SHP77 treated with DMSO at 0.1 percent for 48 hours (cell line): ENCODE measurements at regions not wholly inside any gene's neighbourhood (a gene's known extent, or its start where the extent isn't known, plus 50 kb on each side); places are given as distances from the start of the nearest gene placed in this dataset.
"Not testable (repeated sequence)": the region's sequence is repeated elsewhere in the genome, so short reads cannot be mapped to it uniquely, and the experiment has no call there.

Source experiments
- DNase-seq: peaks from one replicate; lab custom pipeline; 2025; lab: John Stamatoyannopoulos, UW

DNA sequence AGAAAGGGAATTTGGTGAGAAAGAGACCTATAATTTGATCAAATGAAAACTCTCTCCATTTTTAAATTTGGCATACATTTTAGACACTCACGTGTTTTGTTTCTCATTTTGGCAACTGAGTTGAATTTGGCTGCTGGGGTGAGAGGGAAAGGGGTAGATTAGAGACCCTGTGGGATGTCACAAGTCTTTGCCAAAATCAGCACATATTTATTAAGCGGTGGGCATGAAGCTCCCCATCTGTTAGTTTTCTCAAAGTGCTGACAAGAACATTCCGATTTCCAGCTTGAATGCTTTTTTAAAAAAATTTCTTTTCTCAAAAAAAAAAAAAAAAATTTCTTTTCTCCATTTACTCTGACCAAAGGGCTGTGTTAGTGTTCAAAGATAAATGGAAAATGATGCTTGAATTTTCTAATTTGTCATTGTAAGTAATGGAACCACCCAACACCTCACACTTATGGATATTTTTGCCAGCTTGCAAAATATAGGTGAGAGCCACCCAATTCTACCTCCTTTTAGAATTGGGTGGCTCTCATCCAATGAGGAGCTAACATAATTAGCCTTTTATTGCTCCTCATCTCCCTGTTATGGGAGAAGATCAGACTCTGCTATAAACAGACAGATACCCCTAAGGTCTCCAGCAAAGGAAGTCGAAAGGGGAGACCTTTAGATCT, 222.9 kb upstream of the FN1 start:
- DNase-seq: no peak

DNA sequence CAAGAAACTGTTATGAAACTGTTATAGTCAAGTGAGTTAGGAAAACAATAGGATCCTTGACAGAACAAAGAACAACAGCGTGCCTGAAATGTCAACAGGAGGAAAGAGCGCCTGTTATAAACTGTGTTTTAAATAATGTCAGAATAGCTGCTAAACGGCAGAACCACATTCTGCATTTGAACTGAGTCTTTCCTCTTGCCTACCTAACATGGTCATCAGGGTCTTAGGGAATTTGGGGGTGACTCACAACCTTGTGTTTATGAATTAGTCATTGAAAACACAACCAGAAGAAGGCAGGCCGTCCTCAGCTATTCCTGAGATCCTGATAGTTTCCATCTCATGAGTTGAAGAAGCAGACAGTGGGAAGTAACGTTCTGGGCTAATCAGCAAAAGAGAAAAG, 222.0 kb upstream of the FN1 start:
- no peak for DNase-seq

DNA sequence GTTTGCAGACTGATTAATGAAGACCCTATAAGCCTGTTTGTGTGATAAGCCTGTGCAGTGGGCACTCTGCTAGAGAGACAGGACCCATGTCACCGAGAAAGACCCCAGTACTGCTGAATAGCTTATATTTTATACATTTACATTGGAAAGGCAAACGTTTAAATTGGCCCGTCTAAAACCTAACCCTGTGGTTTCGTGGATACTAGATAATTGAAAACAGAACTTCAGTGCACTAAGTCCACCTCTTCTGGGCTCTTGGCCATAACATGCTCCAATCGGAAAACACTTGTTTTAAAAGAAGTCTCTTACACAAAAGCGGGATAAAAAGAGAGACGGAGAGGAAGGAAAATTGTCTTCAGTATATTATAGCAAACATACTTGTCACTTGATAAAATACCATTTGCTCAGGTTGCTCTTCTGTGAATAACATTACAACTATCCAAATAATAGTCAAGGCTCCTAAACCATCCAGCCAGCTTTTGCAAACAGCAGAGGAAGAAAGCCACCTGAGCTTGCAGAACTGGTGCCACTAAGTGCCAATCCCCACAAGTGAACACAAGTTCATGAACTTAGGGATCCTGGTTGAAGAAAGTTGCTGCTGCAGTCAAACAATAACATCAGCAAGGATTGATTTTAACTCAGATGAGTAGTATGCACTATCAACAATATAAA, 218.4 kb upstream of the FN1 start:
- DNase-seq: no peak

DNA sequence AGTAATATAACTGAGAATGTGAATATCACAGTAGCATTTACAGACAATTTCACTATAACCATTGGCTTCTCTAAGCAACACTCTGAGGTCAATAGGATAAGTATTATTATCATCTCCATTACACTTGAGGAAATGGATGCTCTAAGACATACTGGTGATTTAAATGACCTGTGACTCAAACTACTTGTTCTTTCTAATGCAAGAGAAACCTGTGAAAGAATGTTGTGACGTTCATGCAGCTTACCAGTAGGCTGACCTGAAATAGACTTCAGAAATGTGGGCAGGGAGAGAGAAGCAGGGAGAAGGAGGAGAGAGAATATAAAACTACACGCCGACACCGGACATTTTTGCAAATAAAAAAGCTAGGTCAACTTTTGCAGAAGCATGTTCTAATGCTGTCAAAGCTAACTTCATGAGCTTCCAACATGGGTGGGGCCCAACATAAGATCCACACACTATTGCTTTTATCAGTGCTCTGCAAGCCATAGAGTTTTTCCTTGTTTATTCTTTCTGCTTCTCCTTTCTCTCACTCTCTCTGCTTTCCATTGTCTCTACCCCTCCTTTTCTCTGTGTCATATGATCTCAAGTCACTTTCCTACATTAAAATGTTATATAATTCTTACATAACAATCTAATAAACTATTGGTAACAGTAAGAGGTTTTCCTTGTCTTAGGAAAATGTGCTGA, 217.6 kb upstream of the FN1 start:
- DNase-seq: no peak

DNA sequence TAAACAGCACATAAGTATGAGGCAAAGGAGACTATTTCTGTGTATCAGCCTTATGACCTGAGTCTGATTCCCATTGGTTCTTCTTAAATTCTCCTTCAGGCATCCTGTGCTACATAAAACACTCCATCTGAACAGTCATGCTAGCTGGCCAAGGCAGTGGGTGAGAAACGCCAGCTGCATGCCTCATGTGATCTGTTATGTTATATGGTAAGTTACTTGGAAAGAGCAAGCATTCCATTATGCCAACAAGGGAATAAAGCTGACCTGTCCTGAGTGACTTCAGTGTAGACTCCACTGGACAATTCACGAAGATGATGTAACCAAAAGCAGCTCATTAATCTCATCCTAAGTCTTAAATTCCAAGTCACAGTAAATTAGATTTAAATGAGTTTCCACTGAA, 216.5 kb upstream of the FN1 start:
- DNase-seq: no peak

DNA sequence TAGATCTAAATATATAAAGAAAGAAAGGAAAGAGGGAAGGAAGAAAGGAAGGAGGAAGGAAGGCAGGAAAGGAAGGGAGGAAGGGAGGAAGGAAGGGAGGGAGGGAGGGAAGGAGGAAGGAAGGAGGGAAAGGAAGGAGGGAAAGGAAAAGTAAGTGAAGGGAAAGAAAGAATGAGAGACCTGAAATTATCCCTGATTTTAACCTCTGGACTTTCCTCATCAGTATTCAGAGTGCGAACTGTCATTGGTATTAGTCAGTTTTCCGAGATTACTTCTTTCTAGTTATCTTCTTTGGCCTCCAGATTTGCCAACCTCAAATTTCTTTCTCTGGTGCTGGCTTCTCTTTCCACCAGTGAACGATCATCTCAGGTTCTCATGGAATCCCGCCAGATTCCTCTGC, 215.5 kb upstream of the FN1 start:
- DNase-seq: no peak

DNA sequence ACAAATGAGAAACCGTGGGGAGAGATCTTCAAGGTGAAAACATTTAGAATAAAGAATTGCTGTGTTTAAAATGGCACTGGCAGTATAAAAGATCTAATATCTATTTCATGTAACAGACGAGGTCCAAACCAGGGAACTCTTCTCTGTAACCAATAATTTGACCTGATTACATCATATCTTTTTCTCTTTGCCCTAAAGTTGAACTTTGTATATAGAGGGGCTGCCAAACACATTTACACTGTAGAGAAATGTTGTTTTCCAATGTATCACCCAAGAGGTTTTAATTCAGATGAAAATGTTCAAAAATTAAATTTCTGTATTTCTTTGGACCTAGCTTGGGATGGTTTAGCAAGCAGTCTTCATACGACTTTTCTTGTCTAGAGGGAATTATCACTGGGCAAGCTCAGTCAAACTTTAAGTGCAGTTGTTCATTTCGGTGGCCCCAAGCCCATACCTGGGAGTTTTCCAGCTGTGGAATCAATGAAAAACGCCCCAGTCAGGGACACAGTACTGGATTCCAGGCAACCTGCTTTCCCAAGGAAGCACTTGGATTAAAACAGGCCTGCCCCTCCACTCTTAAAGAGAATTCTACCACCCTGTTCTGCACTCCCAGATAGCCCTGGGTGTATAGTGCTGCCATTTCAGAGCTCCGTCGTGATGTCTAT, 208.5 kb upstream of the FN1 start:
- no peak for DNase-seq

DNA sequence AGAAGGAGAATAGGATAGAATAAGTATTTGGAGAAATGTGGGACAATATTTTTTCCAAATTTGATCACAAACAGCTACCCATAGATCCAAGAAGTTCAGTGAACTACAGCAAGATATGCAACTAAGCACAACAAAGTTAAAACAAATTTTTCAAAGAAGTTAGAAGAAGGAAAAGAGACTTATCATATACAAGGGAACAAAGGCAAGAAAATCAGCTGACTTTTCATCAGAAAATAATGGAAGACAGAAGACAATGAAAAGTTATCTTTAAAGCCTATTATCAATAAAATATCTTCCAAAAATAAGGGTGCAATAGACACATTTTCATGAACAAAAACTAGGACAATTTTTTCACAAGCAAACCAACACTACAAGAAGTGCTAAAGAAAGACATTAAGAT, 202.8 kb upstream of the FN1 start:
- DNase-seq: no peak

DNA sequence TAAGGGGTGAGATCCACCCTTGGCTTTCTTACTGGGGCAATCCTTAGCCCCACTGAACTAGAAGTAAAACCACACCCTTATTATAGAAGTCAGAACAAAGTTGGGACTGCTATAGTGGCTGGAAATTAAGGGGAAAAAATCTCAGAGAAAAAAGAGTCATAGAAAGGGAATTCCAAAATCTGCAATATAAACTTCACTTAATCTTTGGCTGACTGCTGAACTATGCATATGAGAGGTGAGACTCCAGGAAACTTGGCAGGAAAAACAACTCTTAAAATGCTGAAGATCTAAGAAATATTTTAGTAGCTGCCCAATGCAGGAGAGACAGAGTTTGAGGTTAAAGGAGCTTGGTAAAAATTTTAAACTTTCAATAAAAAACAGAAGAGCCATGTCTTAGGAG, 201.8 kb upstream of the FN1 start:
- no peak for DNase-seq

DNA sequence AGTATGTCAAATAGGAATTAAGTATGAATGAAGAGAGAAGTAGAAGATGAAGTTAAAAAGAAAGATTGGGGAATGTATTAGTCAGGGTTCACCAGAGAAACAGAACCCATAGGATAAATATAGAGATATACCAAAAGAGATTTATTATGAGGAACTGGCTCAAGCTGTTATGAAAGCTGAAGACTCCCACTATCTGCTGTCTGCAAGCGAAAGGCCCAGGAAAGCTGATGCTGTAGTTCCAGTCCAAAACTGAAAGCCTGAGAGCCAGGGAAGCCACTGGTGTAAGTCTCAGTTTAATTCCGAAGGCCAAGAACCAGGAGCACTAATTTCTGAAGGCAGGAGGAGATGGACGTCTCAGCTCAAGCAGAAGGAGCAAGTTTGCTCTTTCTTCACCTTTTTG, 200.9 kb upstream of the FN1 start:
- DNase-seq: no peak

DNA sequence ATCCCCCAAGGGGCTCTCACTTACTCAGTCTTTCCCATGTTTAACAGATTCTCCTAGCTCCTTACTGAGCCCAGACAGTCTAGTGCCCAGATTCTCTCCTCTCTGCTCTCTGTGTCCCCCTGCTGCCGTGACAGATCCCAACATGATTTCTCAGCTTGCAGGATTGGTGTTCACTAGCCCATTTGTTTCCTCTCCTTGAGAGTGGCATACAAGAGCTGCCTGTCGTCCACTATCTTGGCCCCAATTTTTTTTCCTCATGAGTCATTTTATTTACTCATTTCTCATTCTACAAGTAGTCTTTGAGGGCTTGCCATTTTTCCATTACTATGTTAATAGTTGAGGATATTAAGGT, 199.9 kb upstream of the FN1 start:
- DNase-seq: no peak

DNA sequence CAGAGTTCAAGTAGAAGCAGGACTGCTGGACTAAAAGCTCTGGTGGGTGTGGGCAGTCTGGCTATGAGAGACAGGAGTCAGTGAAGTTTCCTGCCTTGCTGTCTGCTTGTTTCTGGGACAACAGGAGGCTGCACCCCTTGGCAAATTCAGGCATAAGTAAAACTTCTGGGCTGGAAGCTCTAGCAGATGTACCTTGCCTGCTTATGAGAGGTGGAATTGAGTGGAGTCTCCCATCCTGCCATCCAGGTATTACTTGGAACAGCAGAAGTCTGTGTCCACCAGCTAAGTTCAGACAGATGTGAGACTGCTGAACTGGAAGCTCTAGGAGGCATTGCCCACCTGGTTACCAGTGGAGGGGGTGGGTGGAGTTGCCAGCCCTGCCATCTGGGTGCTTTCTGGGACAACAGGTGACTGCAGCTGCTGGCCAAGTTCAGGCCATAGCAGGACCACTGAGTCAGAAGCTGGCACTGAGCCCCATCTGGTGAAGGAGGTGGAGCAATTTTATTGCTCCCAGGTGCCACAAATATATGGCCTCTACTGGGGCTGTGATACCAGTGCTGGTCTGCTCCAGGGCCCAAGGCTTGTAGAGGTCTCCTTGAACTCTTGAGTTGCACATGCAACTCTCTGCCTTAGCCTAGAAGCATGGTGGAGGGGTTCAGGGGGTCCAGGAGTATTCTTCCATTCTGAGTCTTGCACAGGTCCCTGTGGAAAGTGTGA, 199.4 kb upstream of the FN1 start:
- DNase-seq: no peak

DNA sequence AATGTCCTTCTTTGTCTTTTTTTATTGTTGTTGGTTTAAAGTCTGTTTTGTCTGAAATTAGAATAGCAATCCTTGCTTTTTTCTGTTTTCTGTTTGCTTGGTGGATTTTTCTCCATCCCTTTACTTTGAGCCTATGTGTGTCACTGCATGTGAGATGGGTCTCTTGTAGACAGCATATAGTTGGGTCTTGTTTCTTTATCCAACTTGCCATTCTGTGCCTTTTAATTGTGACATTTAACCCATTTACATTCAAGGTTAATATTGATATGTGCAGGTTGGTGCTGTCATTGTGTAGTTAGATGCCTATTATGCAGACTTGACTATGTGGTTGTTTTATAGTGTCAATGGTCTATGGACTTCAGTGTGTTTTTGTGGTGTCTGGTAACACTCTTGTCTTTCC, 197.5 kb upstream of the FN1 start:
- no peak for DNase-seq

DNA sequence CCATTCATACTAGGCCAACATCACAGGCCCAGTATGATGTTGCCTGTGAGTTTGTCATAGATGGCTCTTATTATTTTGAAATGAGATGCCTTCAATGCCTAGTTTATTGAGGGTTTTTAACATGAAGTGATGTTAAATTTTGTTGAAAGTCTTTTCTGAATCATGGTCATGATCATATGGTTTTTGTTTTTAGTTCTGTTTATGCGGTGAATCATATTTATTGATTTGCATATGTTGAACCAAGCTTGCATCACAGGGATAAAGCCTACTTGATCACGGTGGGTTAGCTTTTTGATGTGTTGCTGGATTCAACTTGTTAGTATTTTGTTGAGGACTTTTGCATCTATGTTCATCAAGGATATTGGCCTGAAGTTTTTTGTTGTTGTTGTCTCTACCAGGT, 195.8 kb upstream of the FN1 start:
- no peak for DNase-seq

DNA sequence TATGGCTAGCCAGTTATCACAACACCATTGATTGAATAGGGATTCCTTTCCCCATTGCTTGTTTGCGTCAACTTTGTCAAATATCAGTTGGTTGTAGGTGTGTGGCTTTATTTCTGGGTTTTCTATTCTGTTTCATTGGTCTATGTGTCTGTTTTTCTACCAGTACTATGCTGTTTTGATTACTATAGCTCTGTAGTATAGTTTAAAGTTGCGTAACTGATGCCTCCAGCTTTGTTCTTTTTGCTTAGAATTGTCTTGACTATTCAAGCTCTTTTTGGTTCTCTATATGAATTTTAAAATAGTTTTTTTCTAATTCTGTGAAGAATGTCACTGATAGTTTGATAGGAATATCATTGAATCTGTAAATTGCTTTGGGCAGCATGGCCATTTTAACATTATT, 194.9 kb upstream of the FN1 start:
- not testable (repeated sequence) for DNase-seq

DNA sequence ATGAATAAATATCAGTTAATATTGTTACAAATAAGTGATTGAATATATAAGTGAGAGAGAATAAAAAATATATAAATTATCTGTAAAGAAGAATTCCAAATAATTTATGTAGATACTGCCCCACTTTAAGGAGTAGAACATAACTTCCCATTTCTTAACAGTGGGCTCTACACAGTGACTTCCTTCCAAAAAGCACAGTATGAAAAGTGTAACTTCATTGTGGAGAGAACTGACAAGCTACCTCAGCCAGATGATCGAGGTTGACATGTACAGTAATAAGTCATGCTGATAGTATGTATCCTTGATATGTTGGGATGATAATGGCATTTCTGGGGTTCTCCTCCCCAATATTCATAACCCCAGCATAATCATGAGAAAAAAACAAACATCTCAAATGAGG, 191.9 kb upstream of the FN1 start:
- DNase-seq: no peak

DNA sequence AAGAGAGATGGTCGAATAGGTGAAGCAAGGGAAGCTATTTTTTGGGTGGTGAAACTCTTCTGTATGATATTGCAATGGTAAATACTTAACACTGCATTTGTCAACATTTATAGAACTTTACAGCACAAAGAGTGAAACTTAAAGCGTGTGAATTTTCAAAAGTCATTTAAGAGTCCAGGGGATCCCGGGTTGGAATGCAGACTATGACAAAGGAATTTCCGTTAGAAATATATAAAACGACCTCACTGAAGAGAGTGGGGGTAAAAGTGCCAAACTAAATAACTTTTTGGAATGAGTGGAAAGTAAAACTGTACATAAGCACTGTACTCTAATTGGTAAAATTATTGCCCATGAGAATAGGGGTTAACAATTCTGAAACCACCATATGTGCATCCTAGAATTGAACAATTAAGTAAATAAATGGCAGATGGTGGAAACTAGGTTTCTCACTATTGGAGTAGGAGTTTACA, 191.0 kb upstream of the FN1 start:
- DNase-seq: no peak

DNA sequence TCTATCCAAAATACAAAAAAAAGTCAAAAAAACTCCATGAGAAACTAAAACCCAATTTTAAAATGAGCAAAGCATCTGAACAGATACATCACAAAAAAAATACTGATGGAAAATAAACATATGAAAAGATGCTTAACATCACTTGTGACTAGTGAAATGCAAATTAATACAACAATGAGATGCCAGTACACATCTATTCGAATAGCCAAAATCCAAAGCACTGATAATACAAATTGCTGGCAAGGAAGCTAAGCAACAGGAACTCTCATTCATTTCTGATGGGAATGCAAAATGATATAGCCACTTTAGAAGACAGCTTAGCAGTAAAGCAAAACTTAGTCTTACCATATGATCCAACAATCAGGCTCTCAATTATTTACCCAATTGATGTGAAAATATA, 190.2 kb upstream of the FN1 start:
- no peak for DNase-seq

DNA sequence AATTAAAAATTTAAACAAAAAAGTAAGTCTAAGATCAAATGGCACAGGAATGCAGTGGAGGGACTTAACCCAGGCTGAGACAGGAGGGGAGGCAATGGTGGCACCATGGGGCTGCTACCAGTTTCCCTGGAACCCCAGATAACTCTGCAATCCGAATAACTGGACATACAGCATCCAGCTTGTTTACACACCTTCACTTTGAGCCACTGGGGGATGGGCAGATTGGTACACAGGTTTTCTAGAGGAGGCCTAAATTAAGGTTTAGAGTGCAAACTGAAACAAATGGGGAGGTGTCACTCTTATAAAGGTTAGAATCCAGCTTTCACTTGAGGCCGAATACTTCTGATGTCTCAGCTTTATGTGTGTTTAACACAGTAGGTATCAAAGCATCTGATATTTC, 189.3 kb upstream of the FN1 start:
- no peak for DNase-seq

DNA sequence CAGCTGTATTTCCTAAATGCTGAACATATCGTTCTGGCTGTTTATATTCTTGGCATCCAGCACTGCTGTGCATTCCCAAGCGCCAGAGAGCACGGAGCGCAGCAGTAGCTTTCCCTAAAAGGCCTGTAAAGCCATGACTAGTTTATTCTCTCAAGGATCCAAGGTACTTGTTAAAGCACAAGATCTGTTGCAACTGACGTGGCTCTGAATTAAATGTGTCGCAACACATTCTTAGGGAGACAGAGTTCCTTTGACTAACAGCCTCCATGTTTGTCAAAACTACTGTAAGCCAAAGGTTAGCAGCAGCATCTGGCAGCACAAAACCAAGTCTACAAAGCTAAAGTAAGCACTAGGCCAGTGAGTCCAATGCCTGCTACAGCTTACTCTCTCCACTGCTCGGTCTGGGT, 188.6 kb upstream of the FN1 start:
- DNase-seq: no peak

DNA sequence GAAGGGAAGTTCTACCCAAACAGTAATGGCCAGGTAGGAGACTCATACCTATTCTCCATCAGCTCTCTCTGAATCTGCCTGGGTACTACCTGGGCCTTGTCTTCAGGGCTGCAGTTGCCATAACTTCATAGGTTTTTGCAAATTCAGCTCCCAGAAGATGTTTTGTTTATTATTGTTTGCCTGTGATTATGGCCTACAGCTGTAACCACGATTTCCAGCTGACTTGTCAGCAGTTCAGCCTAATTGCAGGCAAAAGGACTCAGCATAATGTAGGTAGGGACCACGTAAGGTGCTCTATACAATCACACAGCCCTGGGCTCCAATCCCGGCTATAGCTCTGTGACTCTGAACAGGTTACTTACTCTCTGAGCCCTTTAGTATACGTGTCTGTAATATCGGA, 187.0 kb upstream of the FN1 start:
- DNase-seq: no peak

DNA sequence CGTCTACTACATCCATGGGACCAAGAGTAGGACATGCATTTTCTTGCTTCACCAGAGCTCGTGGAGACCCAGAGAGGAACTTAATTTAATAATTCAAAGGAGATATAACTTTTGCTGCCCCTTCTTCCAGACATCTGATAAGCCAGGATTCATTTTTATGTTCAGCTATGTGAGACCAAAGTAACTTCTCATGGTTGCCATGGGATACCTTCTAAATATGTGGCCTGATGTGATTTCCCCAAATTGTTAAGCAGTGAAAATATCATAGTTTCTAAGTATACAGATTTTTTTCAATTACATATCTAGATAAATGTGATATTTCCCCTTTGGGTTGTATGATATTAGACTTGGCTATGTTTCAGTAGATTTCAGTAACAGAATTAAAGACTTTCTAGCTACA, 185.5 kb upstream of the FN1 start:
- no peak for DNase-seq
